ENCODE measurements at regions not wholly inside any gene's neighbourhood (a gene's known extent, or its start where the extent isn't known, plus 50 kb on each side); places are given as distances from the start of the nearest gene placed in this dataset.

- no peak for DNase-seq
- Mint-ChIP-seq H3K27ac (no peak overlapping the region), H3K4me3 (no peak overlapping the region), H3K9me3 (peaks cover 5 to 34% of the 10 kb centered on the region in 2 donors), H3K4me1 (no peaks in the 10 kb centered on the region), H3K27me3 (no peaks in the 10 kb centered on the region)
- ATAC-seq: no peak
Observed at GRCh38 chr12:73266206-73266605, 994.0 kb downstream of the TRHDE start.

DNA sequence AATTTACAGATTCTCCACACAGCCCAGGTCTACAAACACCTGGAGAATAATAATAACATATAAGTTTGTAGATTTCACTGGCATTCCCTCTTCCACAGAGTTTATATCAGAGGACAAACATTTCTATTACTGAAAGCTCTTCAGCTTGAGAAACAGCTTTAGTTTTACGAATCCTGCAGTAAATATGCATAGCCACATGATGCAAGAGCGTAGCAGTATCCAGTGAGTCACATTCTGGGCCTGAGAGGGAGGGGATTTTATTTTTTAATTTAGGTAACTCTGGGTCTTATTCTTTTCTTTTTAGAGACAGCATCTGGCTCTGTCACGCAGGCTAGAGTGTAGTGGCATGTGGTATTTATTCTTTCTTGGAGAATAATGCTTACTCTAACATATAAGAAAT is 1002.8 kb downstream of the TRHDE start:
- no peaks in the 10 kb centered on the region for H3K27me3 Mint-ChIP-seq

DNA sequence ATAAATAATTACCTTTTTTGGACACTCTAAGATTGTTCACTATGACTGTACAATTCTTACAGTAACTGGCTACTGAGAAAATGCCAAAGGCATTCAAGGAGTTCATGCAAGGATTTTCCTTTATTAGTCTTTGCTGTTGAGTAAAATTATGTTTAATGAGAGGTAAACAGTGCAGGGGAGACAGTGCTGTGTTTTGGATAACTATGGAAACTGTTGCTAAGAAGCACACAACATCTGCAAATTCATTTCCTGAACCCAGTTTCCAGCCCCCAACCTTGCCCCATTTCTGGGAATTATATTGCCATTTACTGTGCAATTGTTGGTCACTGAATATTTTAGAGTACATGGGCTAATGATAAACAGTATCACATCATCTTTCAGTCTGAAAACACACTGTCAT is 1005.8 kb downstream of the TRHDE start:
- H3K4me1 Mint-ChIP-seq: no peaks in the 10 kb centered on the region
- peaks cover 0 to 8% of the 10 kb centered on the region in 2 donors for H3K9me3 Mint-ChIP-seq
- no peak overlapping the region for H3K27ac Mint-ChIP-seq
- no peak overlapping the region for H3K4me3 Mint-ChIP-seq
- no peak for DNase-seq
- no peak for ATAC-seq
- H3K27me3 Mint-ChIP-seq: no peaks in the 10 kb centered on the region

More for the DNA sequence above, 1002.8 kb downstream of the TRHDE start:
- ATAC-seq: no peak
- Mint-ChIP-seq H3K4me1 (no peaks in the 10 kb centered on the region), H3K27ac (no peak overlapping the region), H3K4me3 (no peak overlapping the region), H3K9me3 (peaks cover 0 to 20% of the 10 kb centered on the region in 2 donors)
- DNase-seq: no peak

GRCh38 chr12:73301530-73301929 is 1029.4 kb downstream of the TRHDE start:
- Mint-ChIP-seq H3K9me3 (peaks cover 0 to 9% of the 10 kb centered on the region in 2 donors), H3K27me3 (no peaks in the 10 kb centered on the region), H3K4me1 (no peaks in the 10 kb centered on the region), H3K27ac (no peak overlapping the region), H3K4me3 (no peak overlapping the region)
- no peak for ATAC-seq
- no peak for DNase-seq

DNA sequence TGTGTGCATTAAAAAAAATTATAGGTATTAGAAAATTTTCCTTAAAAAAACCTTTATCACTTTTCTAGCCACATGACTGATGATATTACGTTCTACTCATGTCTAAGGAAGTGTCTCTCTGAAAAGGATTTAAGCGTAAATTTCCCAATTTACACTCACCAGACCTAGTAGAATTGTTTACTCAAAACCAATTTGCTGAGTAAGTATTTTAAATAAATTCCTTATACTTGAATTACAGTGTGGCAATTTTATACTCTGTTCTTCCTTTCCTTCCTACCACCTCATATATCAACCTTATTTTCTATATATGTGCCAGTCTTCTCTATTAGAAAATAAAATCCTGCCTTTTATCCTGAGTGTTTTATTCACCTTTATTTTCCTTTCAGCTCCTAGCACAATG is 1035.1 kb downstream of the TRHDE start:
- Mint-ChIP-seq H3K27ac (no peak overlapping the region), H3K9me3 (peaks cover 10 to 14% of the 10 kb centered on the region in 2 donors), H3K4me1 (no peaks in the 10 kb centered on the region), H3K27me3 (no peaks in the 10 kb centered on the region), H3K4me3 (no peak overlapping the region)
- DNase-seq: no peak
- ATAC-seq: no peak

DNA sequence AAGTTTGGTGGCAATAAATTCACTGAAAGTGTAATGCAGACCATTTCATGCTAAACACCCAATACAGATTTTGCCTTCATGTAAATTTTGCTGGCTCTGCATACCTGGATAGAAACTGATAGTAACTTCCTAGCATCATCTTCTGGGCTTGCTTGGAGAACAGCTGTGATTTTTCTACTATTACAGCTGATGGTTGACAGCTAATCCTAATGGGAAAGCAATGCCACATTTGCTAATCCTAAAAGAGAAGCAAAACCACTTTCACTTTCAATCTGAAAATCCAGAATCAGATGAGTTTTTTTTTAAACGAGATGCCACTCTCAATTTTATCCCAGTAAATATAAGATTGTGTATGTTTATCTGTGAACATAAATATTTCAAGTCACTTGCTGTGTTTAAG is 1035.9 kb downstream of the TRHDE start:
- H3K4me3 Mint-ChIP-seq: no peak overlapping the region
- H3K4me1 Mint-ChIP-seq: no peaks in the 10 kb centered on the region
- no peak overlapping the region for H3K27ac Mint-ChIP-seq
- DNase-seq (no peak), ATAC-seq (no peak)
- H3K9me3 Mint-ChIP-seq: peaks cover 11 to 18% of the 10 kb centered on the region in 2 donors
- H3K27me3 Mint-ChIP-seq: no peaks in the 10 kb centered on the region

- no peak for ATAC-seq
- Mint-ChIP-seq H3K27ac (no peak overlapping the region), H3K4me3 (no peak overlapping the region), H3K9me3 (peaks cover 11 to 18% of the 10 kb centered on the region in 2 donors), H3K4me1 (no peaks in the 10 kb centered on the region), H3K27me3 (no peaks in the 10 kb centered on the region)
- no peak for DNase-seq
Observed at GRCh38 chr12:73308747-73309146, 1036.6 kb downstream of the TRHDE start.

DNA sequence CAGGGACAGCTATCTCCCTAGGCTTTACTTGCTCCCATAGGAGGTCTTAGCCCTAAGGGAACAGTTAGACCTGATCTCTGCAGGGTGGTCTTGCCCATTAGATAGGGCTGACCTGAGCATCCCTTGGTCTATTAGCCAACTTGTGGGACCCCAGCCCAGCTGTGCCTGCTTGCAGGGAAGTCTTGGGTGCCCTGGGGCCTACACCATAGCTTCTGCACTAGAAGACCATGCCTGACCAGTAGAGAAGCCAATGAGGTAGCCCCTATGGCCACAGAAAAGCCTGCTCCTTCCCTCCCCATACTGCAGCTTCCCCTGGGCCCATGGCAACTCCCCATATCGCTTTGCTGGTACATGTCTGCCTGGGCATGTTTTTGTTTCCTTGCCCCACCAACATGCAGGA is 1049.1 kb downstream of the TRHDE start:
- no peak for ATAC-seq
- no peaks in the 10 kb centered on the region for H3K27me3 Mint-ChIP-seq
- no peak for DNase-seq
- H3K27ac Mint-ChIP-seq: no peak overlapping the region
- peaks cover 23 to 39% of the 10 kb centered on the region in 2 donors for H3K9me3 Mint-ChIP-seq
- H3K4me3 Mint-ChIP-seq: no peak overlapping the region
- no peaks in the 10 kb centered on the region for H3K4me1 Mint-ChIP-seq

GRCh38 chr12:73321776-73322175 is 1049.6 kb downstream of the TRHDE start:
- Mint-ChIP-seq H3K4me1 (no peaks in the 10 kb centered on the region), H3K4me3 (no peak overlapping the region), H3K27ac (no peak overlapping the region), H3K27me3 (no peaks in the 10 kb centered on the region), H3K9me3 (peaks cover 23 to 36% of the 10 kb centered on the region in 2 donors)
- DNase-seq (no peak), ATAC-seq (no peak)

DNA sequence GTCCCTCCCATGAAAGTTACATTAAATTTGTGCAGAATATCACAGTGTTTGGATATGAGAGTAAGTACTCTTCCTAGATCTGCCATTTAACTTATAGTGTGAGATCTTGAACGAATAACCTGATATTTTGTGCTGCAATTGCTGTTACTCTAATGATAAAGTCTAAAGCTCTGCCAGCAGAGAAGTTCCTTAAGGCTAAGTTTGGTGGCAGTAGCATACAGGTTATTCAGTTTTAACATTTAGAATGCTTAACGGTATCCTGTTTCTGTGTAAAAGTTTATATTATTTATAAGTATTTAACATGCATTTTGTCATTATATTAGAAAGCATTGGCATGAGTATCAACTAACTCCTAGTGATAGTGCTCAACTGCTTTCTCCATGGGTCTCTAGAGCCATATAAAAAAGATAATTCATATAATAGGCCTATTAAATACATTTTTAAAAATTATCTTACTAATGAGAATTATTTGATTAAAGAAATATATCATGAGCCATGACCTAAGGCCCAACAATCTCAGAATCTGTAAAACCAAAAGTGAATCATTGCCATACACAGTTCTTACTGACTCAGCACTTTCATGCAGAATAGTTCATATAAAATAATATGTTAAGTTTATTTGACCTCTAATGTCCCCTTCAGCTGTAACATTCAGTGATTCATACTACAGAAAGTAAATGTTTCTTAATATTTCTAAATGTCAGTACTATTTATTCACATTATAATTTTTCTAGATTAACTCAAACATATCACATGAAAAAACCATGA is 1058.6 kb downstream of the TRHDE start:
- DNase-seq: no peak
- no peak for ATAC-seq
- no peaks in the 10 kb centered on the region for H3K27me3 Mint-ChIP-seq

DNA sequence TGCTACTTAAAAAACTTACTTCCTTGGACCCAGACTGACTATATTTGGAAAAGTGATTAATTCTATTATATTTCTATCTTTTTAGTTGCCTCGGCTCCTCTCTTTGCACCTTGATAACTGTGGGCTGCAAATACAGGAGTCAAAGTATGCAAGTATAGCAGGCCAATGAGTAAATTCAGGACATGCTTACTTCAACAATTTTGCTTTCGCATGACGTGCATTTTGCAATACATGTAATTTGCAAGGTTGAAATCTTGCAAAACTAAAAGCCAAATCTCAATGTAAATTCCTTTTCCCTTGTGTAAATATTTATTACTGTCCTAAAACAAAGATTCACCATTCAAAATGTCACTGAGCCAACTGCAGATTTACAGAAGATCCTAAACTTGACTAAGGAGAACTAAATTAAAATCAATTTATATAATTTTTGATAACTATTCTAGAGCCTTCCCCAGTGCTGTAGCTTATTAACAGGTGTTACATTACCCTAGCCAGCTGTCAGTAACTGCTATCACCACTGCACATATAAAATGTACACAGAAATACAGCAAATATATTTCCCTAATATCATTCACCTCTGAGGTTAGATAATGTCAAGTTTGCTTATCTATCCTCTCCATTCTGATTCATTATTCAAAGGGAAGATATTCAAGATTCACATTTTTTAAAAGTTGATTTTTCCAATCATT is 1069.5 kb downstream of the TRHDE start:
- DNase-seq: no peak
- Mint-ChIP-seq H3K4me1 (no peaks in the 10 kb centered on the region), H3K27me3 (no peaks in the 10 kb centered on the region), H3K27ac (no peak overlapping the region), H3K4me3 (no peak overlapping the region), H3K9me3 (peaks cover under 1 to 17% of the 10 kb centered on the region in 2 donors)
- ATAC-seq: no peak

More for the DNA sequence above, 1058.6 kb downstream of the TRHDE start:
- Mint-ChIP-seq H3K9me3 (peaks cover 0 to 2% of the 10 kb centered on the region in 2 donors), H3K4me1 (no peaks in the 10 kb centered on the region), H3K4me3 (no peak overlapping the region), H3K27ac (no peak overlapping the region)

DNA sequence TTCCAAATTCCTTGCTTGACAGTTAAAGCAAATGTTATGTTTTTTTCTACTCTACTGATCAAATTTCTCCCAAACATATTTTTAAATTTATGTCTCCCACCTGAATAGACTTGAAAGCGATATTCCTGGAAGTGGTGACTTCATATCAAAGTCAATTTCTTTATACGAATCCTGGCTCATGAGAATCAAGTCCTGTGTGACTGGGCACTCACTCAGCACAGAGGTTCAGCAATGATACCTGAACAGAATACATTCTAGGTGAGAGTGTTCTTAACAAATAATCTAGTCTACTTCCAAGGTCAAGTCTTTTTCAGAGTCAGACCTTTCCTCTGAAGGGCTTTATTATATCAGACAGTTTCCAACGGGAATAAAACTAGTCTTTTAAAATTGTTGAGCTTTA is 1070.6 kb downstream of the TRHDE start:
- Mint-ChIP-seq H3K9me3 (peaks cover 11 to 27% of the 10 kb centered on the region in 2 donors), H3K4me1 (no peaks in the 10 kb centered on the region), H3K27me3 (no peaks in the 10 kb centered on the region), H3K27ac (no peak overlapping the region), H3K4me3 (no peak overlapping the region)
- DNase-seq (no peak), ATAC-seq (no peak)

GRCh38 chr12:73352826-73353225 is 1080.7 kb downstream of the TRHDE start:
- ATAC-seq (no peak), DNase-seq (no peak)
- no peaks in the 10 kb centered on the region for H3K4me1 Mint-ChIP-seq
- no peaks in the 10 kb centered on the region for H3K27me3 Mint-ChIP-seq
- peaks cover 4 to 19% of the 10 kb centered on the region in 2 donors for H3K9me3 Mint-ChIP-seq
- H3K4me3 Mint-ChIP-seq: no peak overlapping the region
- no peak overlapping the region for H3K27ac Mint-ChIP-seq

DNA sequence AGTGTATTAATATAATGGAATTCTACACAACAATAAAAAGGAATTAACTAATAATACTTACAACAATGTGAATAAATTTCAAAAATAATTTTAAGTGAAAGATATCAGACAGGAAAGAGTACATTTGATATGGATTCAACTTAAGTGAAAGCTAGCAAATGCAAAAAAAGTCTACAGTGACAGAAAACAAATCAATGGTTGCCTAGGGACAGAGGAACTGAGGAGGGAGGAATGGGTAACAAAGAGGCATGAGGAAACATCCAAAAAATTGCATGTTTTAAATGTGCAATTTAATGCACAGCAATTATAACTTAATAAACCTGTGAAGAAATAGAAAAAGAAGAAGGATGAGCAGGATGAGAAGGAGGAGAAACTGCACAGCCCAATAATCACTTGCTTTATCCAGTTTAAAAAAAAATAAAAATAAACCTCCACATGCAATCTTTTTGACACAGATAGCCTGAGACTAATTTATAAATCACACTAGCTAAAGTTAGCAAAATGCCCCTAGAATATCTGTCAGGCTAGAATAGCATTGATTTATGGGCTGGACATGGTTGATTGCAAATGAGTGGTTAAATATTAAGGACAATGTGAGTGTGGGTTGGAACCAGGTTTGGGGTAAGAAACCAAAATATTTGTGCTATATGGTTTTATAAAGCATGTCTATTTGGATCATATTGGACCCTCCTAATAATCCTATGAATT is 1089.1 kb downstream of the TRHDE start:
- H3K27me3 Mint-ChIP-seq: no peaks in the 10 kb centered on the region
- no peak overlapping the region for H3K27ac Mint-ChIP-seq
- H3K9me3 Mint-ChIP-seq: peaks cover 0 to 5% of the 10 kb centered on the region in 2 donors
- DNase-seq (no peak), ATAC-seq (no peak)
- H3K4me3 Mint-ChIP-seq: no peak overlapping the region
- H3K4me1 Mint-ChIP-seq: no peaks in the 10 kb centered on the region

GRCh38 chr12:73361864-73362230 is 1089.7 kb downstream of the TRHDE start:
- no peak for DNase-seq

GRCh38 chr12:73362666-73363065 is 1090.5 kb downstream of the TRHDE start:
- DNase-seq (no peak), ATAC-seq (no peak)
- Mint-ChIP-seq H3K4me1 (no peaks in the 10 kb centered on the region), H3K27ac (no peak overlapping the region), H3K9me3 (peaks cover 0 to 5% of the 10 kb centered on the region in 2 donors), H3K27me3 (no peaks in the 10 kb centered on the region), H3K4me3 (no peak overlapping the region)

More at GRCh38 chr12:73361864-73362230, 1089.7 kb downstream of the TRHDE start:
- no peaks in the 10 kb centered on the region for H3K27me3 Mint-ChIP-seq
- H3K27ac Mint-ChIP-seq: no peak overlapping the region
- no peak for ATAC-seq
- no peaks in the 10 kb centered on the region for H3K4me1 Mint-ChIP-seq
- H3K9me3 Mint-ChIP-seq: peaks cover 0 to 5% of the 10 kb centered on the region in 2 donors
- no peak overlapping the region for H3K4me3 Mint-ChIP-seq

Data from stimulated activated naive CD8-positive, alpha-beta T cell treated with anti-CD3 and anti-CD28 coated beads, Interleukin-15, amount 100 ng/mL, for 72 hours (primary cell).